ENCODE measurements at regions not wholly inside any gene's neighbourhood (a gene's known extent, or its start where the extent isn't known, plus 50 kb on each side); places are given as distances from the start of the nearest gene placed in this dataset.
"Not testable (repeated sequence)": the region's sequence is repeated elsewhere in the genome, so short reads cannot be mapped to it uniquely, and the experiment has no call there.

DNA sequence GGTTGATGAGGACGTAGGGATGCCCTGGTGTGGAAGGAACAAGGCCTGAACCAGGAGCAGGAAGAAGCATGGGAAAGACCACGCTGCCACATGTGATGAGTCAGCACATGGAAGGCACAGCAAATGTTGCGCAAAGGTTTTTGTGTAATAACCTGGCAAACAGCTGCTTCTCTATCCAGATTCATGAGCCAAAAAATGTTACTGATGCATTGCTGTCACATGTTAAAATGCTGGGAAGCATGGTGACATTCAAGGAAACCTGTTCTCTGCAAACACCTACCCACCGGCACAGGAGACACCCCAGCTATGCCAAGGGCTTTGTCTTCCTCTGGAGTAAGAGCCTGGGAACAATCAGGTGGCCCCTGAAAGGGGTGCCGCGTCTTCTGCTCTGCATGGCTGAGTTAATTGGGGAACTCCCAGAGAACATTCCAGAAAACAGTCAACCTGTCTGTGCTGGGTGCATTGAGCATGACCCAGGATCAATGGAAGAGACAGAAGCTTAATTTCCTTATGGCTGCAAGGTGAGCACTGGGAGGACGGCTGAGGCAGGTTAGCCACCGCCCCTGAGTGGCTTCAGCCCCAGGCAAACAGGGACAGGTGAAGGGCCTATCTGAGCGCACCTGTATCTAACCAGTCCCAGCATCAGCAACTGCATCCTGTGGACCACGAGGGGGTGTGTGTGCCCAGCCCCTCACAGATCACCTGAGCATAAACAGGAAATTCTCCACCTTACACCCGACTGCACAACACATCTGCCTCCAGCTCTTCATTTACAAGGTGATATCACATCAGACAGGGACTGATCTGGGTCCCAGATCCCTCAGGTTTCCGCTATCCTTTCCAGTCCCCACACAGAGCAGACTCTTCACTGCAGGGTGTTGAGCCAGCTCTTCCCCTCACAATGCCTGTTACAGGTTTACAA, 108.4 kb downstream of the GGTLC2 start:
- Mint-ChIP-seq H3K36me3 (no peaks in the 10 kb centered on the region), H3K27me3 (ENCODE audit: low read depth in 3 of 3) (peaks cover 0 to 5% (median 4%) of the 10 kb centered on the region in 3 donors), H3K4me3 (peak overlapping the region in 1 of 5 donors; percentile 38), H3K9me3 (no peaks in the 10 kb centered on the region), H3K4me1 (peaks cover 73 to 91% of the 10 kb centered on the region in 2 donors), H3K27ac (peak overlapping the region; percentile 76 to 100 (median 94))
- no peak for DNase-seq

DNA sequence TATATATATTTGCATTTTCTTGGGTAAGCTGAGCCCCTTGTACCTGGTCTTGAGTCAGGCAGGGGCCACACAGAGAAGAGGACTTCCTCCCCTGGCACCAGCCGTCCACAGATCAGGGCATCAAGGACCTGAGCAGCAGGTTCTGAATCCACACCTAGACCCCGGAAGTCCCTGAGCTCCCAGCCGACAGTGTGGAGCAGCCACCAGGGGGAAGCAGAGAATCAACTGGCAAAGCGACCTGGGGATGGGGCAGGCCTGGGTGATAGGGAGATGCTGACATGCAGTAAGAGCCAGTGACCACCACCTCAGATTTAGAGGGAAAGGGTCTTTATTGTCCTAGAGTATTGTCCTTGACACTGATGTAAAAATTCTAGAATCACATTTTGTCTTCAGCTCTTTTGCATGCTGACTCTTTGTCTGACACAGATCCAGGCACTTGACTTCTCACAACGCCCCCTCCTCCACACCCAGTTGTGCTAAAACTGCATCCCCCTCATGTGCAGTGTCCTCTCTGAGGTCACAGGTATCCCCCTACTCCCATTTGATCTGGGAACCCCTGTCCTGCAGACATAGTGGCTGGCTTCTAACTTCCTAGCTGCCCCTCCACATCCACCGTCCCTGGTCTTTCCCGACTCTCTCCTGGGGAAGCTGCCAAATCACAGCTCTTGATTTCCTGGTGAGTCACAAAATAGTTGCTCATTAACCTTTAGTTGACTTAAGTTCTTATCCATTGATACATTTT, 109.3 kb downstream of the GGTLC2 start:
- DNase-seq = peak; percentile 75 to 80 (median 75)
- Mint-ChIP-seq H3K36me3 (peaks cover 0 to 4% (median 0%) of the 10 kb centered on the region in 3 donors), H3K4me1 (peaks cover 72 to 91% of the 10 kb centered on the region in 2 donors), H3K27ac (peak overlapping the region; percentile 76 to 100 (median 94)), H3K4me3 (peak overlapping the region; percentile 31 to 54 (median 38)), H3K9me3 (no peaks in the 10 kb centered on the region), H3K27me3 (ENCODE audit: low read depth in 3 of 3) (peaks cover 0 to 5% (median 1%) of the 10 kb centered on the region in 3 donors)

DNA sequence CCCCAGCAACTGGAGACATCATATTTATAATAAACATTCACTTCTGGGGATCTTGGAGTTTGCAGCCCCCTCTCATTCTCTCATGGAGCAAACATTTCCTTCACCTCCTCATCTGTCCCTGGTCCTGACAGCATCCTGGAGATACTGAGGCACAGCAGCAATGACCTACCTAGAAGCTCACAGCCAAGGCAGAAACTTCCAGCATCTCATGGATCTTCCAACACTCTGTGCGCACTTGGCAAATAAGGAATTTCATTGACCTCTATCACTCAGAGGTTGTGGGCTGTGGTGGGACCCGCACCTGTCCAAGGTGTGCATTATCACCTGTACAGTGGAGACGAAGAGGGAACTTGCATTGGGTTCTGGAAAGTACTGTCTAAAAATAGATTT, 109.8 kb downstream of the GGTLC2 start:
- H3K4me3 Mint-ChIP-seq = peak overlapping the region; percentile 9 to 54 (median 50)
- no peak for DNase-seq
- H3K27me3 Mint-ChIP-seq (ENCODE audit: low read depth in 3 of 3) = peaks cover 0 to 6% (median 4%) of the 10 kb centered on the region in 3 donors
- H3K27ac Mint-ChIP-seq = peak overlapping the region; percentile 76 to 100 (median 94)
- H3K4me1 Mint-ChIP-seq = peaks cover 75 to 93% of the 10 kb centered on the region in 2 donors
- H3K9me3 Mint-ChIP-seq = no peaks in the 10 kb centered on the region
- peaks cover 1 to 8% (median 3%) of the 10 kb centered on the region in 3 donors for H3K36me3 Mint-ChIP-seq

DNA sequence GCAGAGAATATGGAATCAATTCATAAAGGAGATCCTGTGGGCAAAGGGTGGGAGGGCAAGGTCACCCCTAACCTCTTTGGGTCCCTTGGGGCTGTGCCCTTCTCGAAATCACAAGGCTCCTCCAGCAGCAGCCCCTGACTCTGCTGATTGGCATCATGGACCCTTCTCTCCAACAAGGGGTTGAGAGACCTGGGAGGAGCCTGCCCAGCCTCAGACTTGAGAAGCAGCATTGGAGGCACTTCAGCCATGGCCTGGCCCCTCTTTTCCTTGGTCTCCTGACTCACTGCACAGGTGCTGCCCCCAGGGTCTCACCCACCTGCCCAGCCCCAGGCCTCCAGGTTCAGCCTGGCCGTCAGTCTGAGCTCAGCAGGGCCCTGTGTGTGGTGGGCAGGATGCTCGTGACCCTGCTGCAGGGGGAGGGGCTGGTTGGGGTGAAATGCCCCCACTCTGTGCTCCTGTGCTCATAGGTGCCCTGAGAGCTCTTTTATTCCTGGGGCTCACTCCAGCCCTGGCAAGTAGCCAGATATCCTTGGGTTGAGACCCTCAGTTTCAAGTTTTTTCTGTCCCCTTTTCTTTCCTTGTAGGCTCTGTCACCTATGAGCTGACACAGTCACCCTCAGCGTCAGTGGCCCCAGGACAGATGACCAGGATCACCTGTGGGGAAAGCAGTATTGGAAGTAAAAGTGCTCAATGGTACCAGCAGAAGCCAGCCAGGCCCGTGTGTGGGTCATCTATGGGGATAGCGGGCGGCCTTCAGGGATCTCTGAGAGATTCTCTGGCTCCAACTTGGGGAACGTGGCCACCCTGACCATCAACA, 110.8 kb downstream of the GGTLC2 start:
- no peak for DNase-seq
- H3K27me3 Mint-ChIP-seq (ENCODE audit: low read depth in 3 of 3) = peaks cover 0 to 10% (median 8%) of the 10 kb centered on the region in 3 donors
- H3K36me3 Mint-ChIP-seq = peaks cover 5 to 13% (median 8%) of the 10 kb centered on the region in 3 donors
- H3K9me3 Mint-ChIP-seq = no peaks in the 10 kb centered on the region
- peaks cover 76 to 93% of the 10 kb centered on the region in 2 donors for H3K4me1 Mint-ChIP-seq
- H3K27ac Mint-ChIP-seq = peak overlapping the region; percentile 93 to 100 (median 99)
- peak overlapping the region; percentile 85 to 100 (median 98) for H3K4me3 Mint-ChIP-seq

GRCh38 chr22:22755778-22756100, 111.3 kb downstream of the GGTLC2 start:
- H3K27me3 Mint-ChIP-seq (ENCODE audit: low read depth in 3 of 3) = peaks cover 0 to 10% (median 8%) of the 10 kb centered on the region in 3 donors
- peak overlapping the region; percentile 85 to 100 (median 98) for H3K4me3 Mint-ChIP-seq
- H3K27ac Mint-ChIP-seq = peak overlapping the region; percentile 93 to 100 (median 99)
- no peak for DNase-seq
- no peaks in the 10 kb centered on the region for H3K9me3 Mint-ChIP-seq
- peaks cover 81 to 95% of the 10 kb centered on the region in 2 donors for H3K4me1 Mint-ChIP-seq
- H3K36me3 Mint-ChIP-seq = peaks cover 10 to 18% (median 13%) of the 10 kb centered on the region in 3 donors

DNA sequence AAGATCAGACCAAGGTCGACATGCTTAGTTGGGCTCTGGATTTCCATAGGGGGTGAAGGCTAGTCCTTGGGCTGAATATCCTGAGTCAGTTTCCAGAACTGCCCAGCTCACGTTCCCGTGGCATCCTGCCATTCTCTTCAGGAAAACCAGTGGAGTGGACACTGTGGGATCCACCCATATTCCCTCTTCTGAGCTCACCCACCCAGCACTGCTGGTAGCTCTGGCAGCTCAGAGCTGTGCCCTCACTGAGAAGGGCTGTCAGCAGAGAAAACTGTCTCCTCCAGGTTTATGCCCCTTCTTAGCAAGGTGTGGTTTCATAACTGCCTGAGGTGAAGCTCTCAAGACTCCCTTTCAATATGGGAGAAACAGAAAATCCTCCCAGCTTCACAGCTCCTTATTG, 111.7 kb downstream of the GGTLC2 start:
- peaks cover 85 to 99% of the 10 kb centered on the region in 2 donors for H3K4me1 Mint-ChIP-seq
- H3K9me3 Mint-ChIP-seq = no peaks in the 10 kb centered on the region
- H3K27ac Mint-ChIP-seq = peak overlapping the region; percentile 93 to 100 (median 99)
- H3K36me3 Mint-ChIP-seq = peaks cover 13 to 19% (median 13%) of the 10 kb centered on the region in 3 donors
- H3K27me3 Mint-ChIP-seq (ENCODE audit: low read depth in 3 of 3) = peaks cover 0 to 10% (median 8%) of the 10 kb centered on the region in 3 donors
- no peak for DNase-seq
- peak overlapping the region; percentile 85 to 100 (median 98) for H3K4me3 Mint-ChIP-seq

- Mint-ChIP-seq H3K27me3 (ENCODE audit: low read depth in 3 of 3) (peaks cover 0 to 10% (median 8%) of the 10 kb centered on the region in 3 donors), H3K4me3 (peak overlapping the region; percentile 85 to 100 (median 98)), H3K36me3 (peaks cover 13 to 19% (median 15%) of the 10 kb centered on the region in 3 donors), H3K4me1 (peaks cover 88 to 100% of the 10 kb centered on the region in 2 donors), H3K27ac (peak overlapping the region; percentile 93 to 100 (median 99))
- not testable (repeated sequence) for H3K9me3 Mint-ChIP-seq
- peak; percentile 58 to 64 (median 62) for DNase-seq
Measured at GRCh38 chr22:22756551-22757201, 112.3 kb downstream of the GGTLC2 start.

- H3K4me1 Mint-ChIP-seq = peaks cover 92 to 100% of the 10 kb centered on the region in 2 donors
- DNase-seq; H3K9me3 Mint-ChIP-seq; H3K27me3 Mint-ChIP-seq (ENCODE audit: low read depth in 3 of 3): not testable (repeated sequence)
- H3K27ac Mint-ChIP-seq = peak overlapping the region; percentile 98 to 100 (median 100)
- H3K4me3 Mint-ChIP-seq = peak overlapping the region; percentile 89 to 100 (median 98)
- peaks cover 13 to 20% (median 19%) of the 10 kb centered on the region in 3 donors for H3K36me3 Mint-ChIP-seq
Measured at GRCh38 chr22:22758101-22758807, 113.8 kb downstream of the GGTLC2 start.

DNA sequence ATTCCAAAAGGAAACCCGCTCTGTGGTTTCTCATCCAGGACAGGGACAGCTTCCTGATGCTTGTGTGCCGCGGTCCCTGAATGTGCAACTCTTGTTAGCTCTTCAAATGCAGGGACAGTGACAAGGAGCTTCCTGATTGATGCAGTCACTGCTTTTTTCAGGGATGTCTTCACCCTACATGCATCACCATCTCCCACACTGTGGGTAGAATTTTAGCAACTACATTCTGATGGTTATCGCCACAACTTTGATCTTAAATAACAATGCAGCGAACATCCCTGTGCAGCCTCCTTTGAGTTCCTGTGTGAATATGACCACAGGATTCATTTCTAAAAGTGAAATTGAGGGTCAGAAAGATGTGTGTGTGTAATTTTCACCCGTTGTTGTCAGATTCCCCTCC, 115.0 kb downstream of the GGTLC2 start:
- DNase-seq = peak; percentile 74 to 79 (median 77)
- H3K9me3 Mint-ChIP-seq = no peaks in the 10 kb centered on the region
- H3K4me1 Mint-ChIP-seq = peaks cover 86 to 98% of the 10 kb centered on the region in 2 donors
- H3K27me3 Mint-ChIP-seq (ENCODE audit: low read depth in 3 of 3) = peaks cover 0 to 8% (median 8%) of the 10 kb centered on the region in 3 donors
- H3K4me3 Mint-ChIP-seq = peak overlapping the region; percentile 89 to 100 (median 98)
- peaks cover 18 to 29% (median 22%) of the 10 kb centered on the region in 3 donors for H3K36me3 Mint-ChIP-seq
- H3K27ac Mint-ChIP-seq = peak overlapping the region; percentile 98 to 100 (median 100)

GRCh38 chr22:22759889-22760546, 115.6 kb downstream of the GGTLC2 start:
- Mint-ChIP-seq H3K9me3 (no peaks in the 10 kb centered on the region), H3K4me3 (peak overlapping the region; percentile 89 to 100 (median 98)), H3K4me1 (peaks cover 81 to 94% of the 10 kb centered on the region in 2 donors), H3K27me3 (ENCODE audit: low read depth in 3 of 3) (peaks cover 0 to 8% (median 8%) of the 10 kb centered on the region in 3 donors), H3K27ac (peak overlapping the region; percentile 98 to 100 (median 100)), H3K36me3 (peaks cover 21 to 31% (median 22%) of the 10 kb centered on the region in 3 donors)
- DNase-seq = no peak

- peaks cover 22 to 35% (median 27%) of the 10 kb centered on the region in 3 donors for H3K36me3 Mint-ChIP-seq
- H3K4me3 Mint-ChIP-seq = peak overlapping the region in 3 of 5 donors; percentile 28 to 67 (median 59)
- DNase-seq = no peak
- H3K27ac Mint-ChIP-seq = peak overlapping the region; percentile 25 to 87 (median 75)
- H3K9me3 Mint-ChIP-seq = no peaks in the 10 kb centered on the region
- peaks cover 69 to 86% of the 10 kb centered on the region in 2 donors for H3K4me1 Mint-ChIP-seq
- H3K27me3 Mint-ChIP-seq (ENCODE audit: low read depth in 3 of 3) = peaks cover 0 to 8% (median 8%) of the 10 kb centered on the region in 3 donors
Measured at GRCh38 chr22:22761606-22761962, 117.2 kb downstream of the GGTLC2 start.

Data from immature natural killer cell (primary cell).